Gastrocnemius medialis (tissue), 4 donors: ENCODE measurements at regions not wholly inside any gene's neighbourhood (a gene's known extent, or its start where the extent isn't known, plus 50 kb on each side); places are given as distances from the start of the nearest gene placed in this dataset.

Source experiments
- ATAC-seq, 2 donors: fragments of 150-250 bp; one replicate each; pipeline ENCODE4 v1.9.1; 2016
- DNase-seq, 2 donors: peaks; one replicate each; pipeline ENCODE4 v3.0.0-alpha.2; 2019
- H3K27ac ChIP-seq, 4 donors: fragments of 200-600 bp; sonication (generic); 1 replicate in 1 of 4; 2 replicates in 3 of 4; pipeline ENCODE4 v1.5.1; 2016 to 2018; ENCODE audit warnings: mild to moderate bottlenecking in 2 of 4, moderate library complexity in 1 of 4
- H3K27me3 ChIP-seq, 3 donors: fragments of 200-600 bp; sonication (generic) in 2 of 3; 1 replicate in 1 of 3; 2 replicates in 2 of 3; pipeline versions ENCODE4 v1.5.1 to v1.6.0; 2016 to 2019; ENCODE audit warnings: mild to moderate bottlenecking in 1 of 3, moderate library complexity in 1 of 3
- H3K36me3 ChIP-seq, 2 donors: fragments of 200-600 bp; sonication (generic) in 1 of 2; one replicate each; pipeline ENCODE4 v1.5.1; 2017 to 2018
- H3K4me1 ChIP-seq, 2 donors: fragments of 200-600 bp; sonication (generic) in 1 of 2; one replicate each; pipeline ENCODE4 v1.5.1; 2016 to 2017; ENCODE audit warnings: mild to moderate bottlenecking in 2 of 2
- H3K4me3 ChIP-seq, 4 donors: fragments of 200-600 bp; sonication (generic) in 3 of 4; 1 replicate in 1 of 4; 2 replicates in 3 of 4; pipeline ENCODE4 v1.5.1; 2016 to 2019; ENCODE audit warnings: mild to moderate bottlenecking in 2 of 4
- H3K9me3 ChIP-seq, 3 donors: fragments of 200-600 bp; sonication (generic) in 2 of 3; 1 replicate in 1 of 3; 2 replicates in 2 of 3; pipeline ENCODE4 v1.5.1; 2016 to 2019
- CTCF ChIP-seq, 5 experiments: fragments of 450-650 bp in 3 of 5; fragments of 200-600 bp in 2 of 5; sonication (generic) in 2 of 5; IDR thresholded peaks in 4 of 5; conservative IDR thresholded peaks in 1 of 5; 1 replicate in 4 of 5; 2 replicates in 1 of 5; pipeline ENCODE4 v1.5.1; 2016 to 2019; ENCODE audit warnings: antibody characterized with exemption in 5 of 5, mild to moderate bottlenecking in 3 of 5, moderate library complexity in 3 of 5
- POLR2A ChIP-seq, 2 donors: fragments of 450-650 bp; IDR thresholded peaks; one replicate each; pipeline ENCODE4 v1.6.1; 2017; ENCODE audit warnings: antibody characterized with exemption in 2 of 2, mild to moderate bottlenecking in 2 of 2, moderate library complexity in 2 of 2
- in situ Hi-C, 4 donors: fragments of 200-750 bp; cut with MboI; loops; one replicate each; pipeline versions ENCODE4 v1.15.0 to v1.8.0; 2017; ENCODE audit warnings: low sequenced_read_pairs in 4 of 4
- intact Hi-C: fragments of 100-400 bp; cut with DNase I; formaldehyde crosslinking; loops from one replicate; pipeline ENCODE4 v1.15.1; 2023; ENCODE audit warnings: low total_unique reads

DNA sequence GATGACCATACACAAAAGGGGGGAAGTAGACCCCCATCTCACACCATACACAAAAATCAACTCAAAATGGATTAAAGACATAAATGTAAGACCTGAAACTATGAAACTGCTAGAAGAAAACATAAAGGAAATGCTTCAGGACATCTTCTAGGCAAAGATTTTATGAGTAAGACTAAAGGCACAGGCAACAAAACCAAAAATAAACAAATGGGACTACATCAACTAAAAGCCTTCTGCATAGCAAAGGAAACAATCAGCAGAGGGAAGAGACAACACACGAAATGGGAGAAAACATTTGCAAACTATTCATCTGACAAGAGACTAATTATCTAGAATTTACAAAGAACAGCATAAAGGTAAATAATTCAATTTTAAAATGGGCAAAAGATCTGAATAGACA is 152.1 kb downstream of the AXIN2 start:
- H3K4me1 ChIP-seq = peaks cover 20 to 25% of the 10 kb centered on the region in 2 donors
- TF ChIP-seq POLR2A (IDR thresholded peaks at IDR 0.05) (no peak), CTCF (IDR thresholded peaks at IDR 0.05 in 4 of 5, conservative IDR thresholded peaks at IDR 0.05 in 1 of 5) (no peak)
- intact Hi-C loops = loop anchor here (5.0 kb wide), 2 partner anchors 53 to 153 kb away; partner anchors contain the start of gene AXIN2
- no peak for DNase-seq
- in situ Hi-C loops = no loop called here
- no peak overlapping the region for H3K4me3 ChIP-seq
- ATAC-seq = no peak
- no peaks in the 10 kb centered on the region for H3K9me3 ChIP-seq
- no peaks in the 10 kb centered on the region for H3K36me3 ChIP-seq
- no peak overlapping the region for H3K27ac ChIP-seq
- no peaks in the 10 kb centered on the region for H3K27me3 ChIP-seq

DNA sequence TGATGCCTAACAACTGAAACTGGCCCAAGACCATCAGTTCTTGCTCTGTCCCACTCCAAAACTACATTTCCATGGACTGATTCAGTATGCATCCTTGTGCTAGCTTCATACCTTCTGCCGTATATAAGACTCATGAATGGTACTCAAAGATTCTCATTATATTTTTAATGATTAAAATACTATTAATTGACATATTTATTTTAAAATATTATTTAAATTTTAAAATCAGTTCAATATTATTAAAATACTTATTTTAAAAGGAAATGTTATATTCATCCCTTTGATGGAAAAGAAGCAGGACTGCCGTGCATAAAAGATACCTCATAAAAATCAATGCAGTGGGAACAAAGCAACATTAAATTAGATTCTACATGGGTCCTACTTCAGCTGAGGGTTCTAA is 153.4 kb downstream of the AXIN2 start:
- Histone ChIP-seq H3K4me3 (no peak overlapping the region), H3K36me3 (no peaks in the 10 kb centered on the region), H3K4me1 (peaks cover 20 to 25% of the 10 kb centered on the region in 2 donors), H3K27ac (peak overlapping the region in 2 of 4 donors; percentile 73 to 79), H3K27me3 (no peaks in the 10 kb centered on the region), H3K9me3 (no peaks in the 10 kb centered on the region)
- in situ Hi-C loops = no loop called here
- no peak for ATAC-seq
- intact Hi-C loops = loop anchor here (5.0 kb wide), 2 partner anchors 54 to 154 kb away; partner anchors contain the start of gene AXIN2
- no peak for DNase-seq
- TF ChIP-seq CTCF (IDR thresholded peaks at IDR 0.05 in 4 of 5, conservative IDR thresholded peaks at IDR 0.05 in 1 of 5) (no peak), POLR2A (IDR thresholded peaks at IDR 0.05) (no peak)

DNA sequence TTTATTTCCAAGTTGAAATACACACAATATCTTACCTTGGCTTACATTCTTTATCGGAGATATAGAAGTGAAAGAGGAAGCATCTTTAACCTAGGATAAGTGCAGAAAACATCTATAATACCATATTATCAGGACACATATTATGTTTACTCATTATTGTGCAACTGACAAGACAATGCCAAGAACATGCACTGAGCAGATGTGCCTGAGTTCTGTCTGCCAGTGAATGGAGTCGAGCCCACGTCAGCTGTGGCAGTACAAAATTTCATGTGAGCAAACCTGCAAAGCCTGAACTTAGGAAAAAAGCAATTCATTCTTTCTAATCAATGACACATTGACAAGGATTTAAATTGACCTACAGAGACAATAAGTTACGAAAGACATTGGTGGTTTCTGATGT is 154.4 kb downstream of the AXIN2 start:
- no peaks in the 10 kb centered on the region for H3K9me3 ChIP-seq
- in situ Hi-C loops = no loop called here
- no peak for TF ChIP-seq POLR2A (IDR thresholded peaks at IDR 0.05)
- no peak for TF ChIP-seq CTCF (IDR thresholded peaks at IDR 0.05 in 4 of 5, conservative IDR thresholded peaks at IDR 0.05 in 1 of 5)
- ATAC-seq (peak; percentile 89 to 92), DNase-seq (peak; percentile 40 to 47)
- peaks cover 20 to 25% of the 10 kb centered on the region in 2 donors for H3K4me1 ChIP-seq
- no peak overlapping the region for H3K4me3 ChIP-seq
- peak overlapping the region; percentile 51 to 79 (median 74) for H3K27ac ChIP-seq
- intact Hi-C loops = loop anchor here (5.0 kb wide), 2 partner anchors 55 to 155 kb away; partner anchors contain the start of gene AXIN2
- no peaks in the 10 kb centered on the region for H3K36me3 ChIP-seq
- H3K27me3 ChIP-seq = no peaks in the 10 kb centered on the region

DNA sequence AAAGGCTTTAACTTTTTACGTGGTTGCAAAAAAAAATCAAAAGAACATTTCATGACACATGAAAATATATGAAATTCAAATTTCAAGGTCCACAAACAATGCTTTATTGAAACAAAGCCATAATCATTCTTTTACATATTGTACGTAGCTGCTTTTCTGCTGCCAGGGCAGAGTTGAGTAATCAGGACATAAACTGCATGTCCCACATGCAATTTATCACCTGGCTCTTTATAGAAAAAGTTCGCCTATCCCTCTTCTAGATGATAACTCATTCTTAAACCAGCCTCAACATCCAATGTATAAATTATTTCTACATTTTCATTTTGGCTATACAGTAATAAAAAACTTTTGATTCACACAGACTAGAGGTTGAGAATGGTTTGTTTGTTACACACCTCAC is 154.9 kb downstream of the AXIN2 start:
- ATAC-seq (peak; percentile 39 to 62), DNase-seq (no peak)
- intact Hi-C loops (loop anchor here (5.0 kb wide), 2 partner anchors 56 to 156 kb away; partner anchors contain the start of gene AXIN2), in situ Hi-C loops (no loop called here)
- Histone ChIP-seq H3K4me3 (no peak overlapping the region), H3K4me1 (peaks cover 20 to 25% of the 10 kb centered on the region in 2 donors), H3K27me3 (no peaks in the 10 kb centered on the region), H3K27ac (peak overlapping the region; percentile 51 to 79 (median 74)), H3K9me3 (no peaks in the 10 kb centered on the region), H3K36me3 (no peaks in the 10 kb centered on the region)
- no peak for TF ChIP-seq CTCF (IDR thresholded peaks at IDR 0.05 in 4 of 5, conservative IDR thresholded peaks at IDR 0.05 in 1 of 5)
- no peak for TF ChIP-seq POLR2A (IDR thresholded peaks at IDR 0.05)

- Histone ChIP-seq H3K27me3 (no peaks in the 10 kb centered on the region), H3K9me3 (no peaks in the 10 kb centered on the region), H3K4me1 (peaks cover 20 to 25% of the 10 kb centered on the region in 2 donors), H3K4me3 (no peak overlapping the region), H3K36me3 (no peaks in the 10 kb centered on the region), H3K27ac (peak overlapping the region; percentile 51 to 79 (median 74))
- in situ Hi-C loops (no loop called here), intact Hi-C loops (loop anchor here (5.0 kb wide), 2 partner anchors 57 to 157 kb away; partner anchors contain the start of gene AXIN2)
- DNase-seq (peak; percentile 40 to 73), ATAC-seq (peak; percentile 63 to 71)
- TF ChIP-seq POLR2A (IDR thresholded peaks at IDR 0.05) (peak in 1 of 2 donors; percentile 52), CTCF (IDR thresholded peaks at IDR 0.05 in 4 of 5, conservative IDR thresholded peaks at IDR 0.05 in 1 of 5) (no peak)
Observed at GRCh38 chr17:65405563-65405962, 155.9 kb downstream of the AXIN2 start.
